GM12892 (cell line): ENCODE measurements at regions not wholly inside any gene's neighbourhood (a gene's known extent, or its start where the extent isn't known, plus 50 kb on each side); places are given as distances from the start of the nearest gene placed in this dataset.

Source experiments
- DNase-seq: peaks from one replicate; pipeline ENCODE4 v3.0.0; 2011; ENCODE audit not compliant: insufficient read length
- FAIRE-seq: peaks from 2 replicates; lab custom pipeline; 2011; peaks lifted over from hg19 to GRCh38; lab: Jason Lieb, UNC
- POLR2A ChIP-seq: IDR thresholded peaks from 2 replicates; pipeline ENCODE4 v1.6.1; 2011; ENCODE audit warnings: low read depth, low read length, control low read depth
- POLR2AphosphoS5 ChIP-seq: IDR thresholded peaks from 2 replicates; pipeline ENCODE4 v1.6.1; 2011; ENCODE audit warnings: low read depth, low read length, control low read depth
- TAF1 ChIP-seq: IDR thresholded peaks from 2 replicates; pipeline ENCODE4 v1.6.1; 2011; ENCODE audit warnings: low read depth, mild to moderate bottlenecking, control low read depth, low read length, borderline replicate concordance

- TF ChIP-seq POLR2A = no peak
- no peak for TF ChIP-seq TAF1
- TF ChIP-seq POLR2AphosphoS5 = no peak
- FAIRE-seq (no peak), DNase-seq (no peak)
These were observed 282.9 kb downstream of the RMST start for GRCh38 chr12:97745406-97746101.

GRCh38 chr12:97748298-97748697, 285.7 kb downstream of the RMST start:
- TF ChIP-seq POLR2AphosphoS5 (no peak), POLR2A (no peak), TAF1 (no peak)
- no peak for DNase-seq

DNA sequence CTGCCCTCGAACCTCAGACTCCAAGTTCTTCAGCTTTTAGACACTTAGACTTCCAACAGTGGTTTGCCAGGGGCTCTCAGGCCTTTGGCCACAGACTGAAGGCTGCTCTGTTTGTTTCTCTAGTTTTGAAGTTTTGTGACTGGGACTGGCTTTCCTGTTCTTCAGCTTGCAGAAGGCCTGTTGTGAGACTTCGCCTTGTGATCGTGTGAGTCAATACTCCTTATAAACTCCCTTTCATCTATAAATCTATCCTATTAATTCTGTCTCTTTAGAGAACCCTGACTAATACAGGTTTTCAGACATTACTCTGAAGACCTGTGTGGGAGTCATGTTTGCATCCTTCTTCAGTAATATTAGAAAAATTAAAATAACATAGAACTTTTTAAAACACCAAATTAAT, 289.1 kb downstream of the RMST start:
- DNase-seq = no peak
- TF ChIP-seq POLR2A (no peak), POLR2AphosphoS5 (no peak), TAF1 (no peak)
- no peak for FAIRE-seq

More at GRCh38 chr12:97748298-97748697, 285.7 kb downstream of the RMST start:
- peak; percentile 51 for FAIRE-seq

DNA sequence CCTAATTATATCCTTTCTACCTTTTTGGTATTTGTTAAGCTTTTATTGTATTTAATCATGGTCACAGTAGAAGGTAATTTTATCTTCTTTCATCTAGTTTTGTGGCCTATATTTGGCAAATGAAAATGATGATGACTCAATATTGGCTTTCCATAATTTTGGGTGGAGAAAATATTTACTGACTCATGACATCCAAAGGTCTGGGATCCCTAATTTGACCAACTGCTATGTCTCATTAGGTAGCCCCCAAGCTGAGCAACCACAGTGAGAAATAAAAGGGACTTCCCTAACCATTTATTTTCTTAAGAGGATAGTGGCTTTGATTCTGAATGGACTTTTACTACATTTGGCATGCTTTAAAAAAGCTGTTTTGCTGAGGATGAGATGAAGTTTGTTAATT, 289.5 kb downstream of the RMST start:
- TF ChIP-seq POLR2AphosphoS5 (no peak), POLR2A (no peak), TAF1 (no peak)
- DNase-seq (no peak), FAIRE-seq (no peak)

GRCh38 chr12:97753332-97753731, 290.7 kb downstream of the RMST start:
- DNase-seq = no peak
- peak; percentile 38 for FAIRE-seq
- TF ChIP-seq POLR2A = no peak
- no peak for TF ChIP-seq POLR2AphosphoS5
- TF ChIP-seq TAF1 = no peak

DNA sequence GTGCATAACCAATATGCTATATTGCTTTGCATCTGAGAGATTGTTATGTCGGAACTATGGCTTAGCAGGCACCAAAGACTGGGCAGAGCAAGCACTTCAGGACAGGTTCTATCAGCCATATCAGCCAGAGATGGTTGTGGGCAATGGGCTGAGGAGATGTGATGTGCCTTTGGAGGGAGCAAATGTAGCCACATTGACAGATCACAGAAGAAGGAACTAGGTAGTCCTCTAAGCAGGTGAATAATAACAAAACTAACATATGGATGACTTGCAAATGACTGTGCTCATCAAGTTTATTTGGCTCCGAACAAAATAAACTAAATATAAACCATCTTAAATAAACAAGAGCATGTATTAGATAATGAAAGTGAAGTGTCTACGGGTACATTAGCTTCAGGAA, 291.7 kb downstream of the RMST start:
- no peak for TF ChIP-seq POLR2AphosphoS5
- no peak for TF ChIP-seq POLR2A
- TF ChIP-seq TAF1 = no peak
- FAIRE-seq = peak; percentile 81
- no peak for DNase-seq

GRCh38 chr12:97756066-97756666, 293.6 kb downstream of the RMST start:
- TF ChIP-seq POLR2AphosphoS5 (no peak), TAF1 (no peak), POLR2A (no peak)
- peak; percentile 17 for FAIRE-seq
- no peak for DNase-seq

DNA sequence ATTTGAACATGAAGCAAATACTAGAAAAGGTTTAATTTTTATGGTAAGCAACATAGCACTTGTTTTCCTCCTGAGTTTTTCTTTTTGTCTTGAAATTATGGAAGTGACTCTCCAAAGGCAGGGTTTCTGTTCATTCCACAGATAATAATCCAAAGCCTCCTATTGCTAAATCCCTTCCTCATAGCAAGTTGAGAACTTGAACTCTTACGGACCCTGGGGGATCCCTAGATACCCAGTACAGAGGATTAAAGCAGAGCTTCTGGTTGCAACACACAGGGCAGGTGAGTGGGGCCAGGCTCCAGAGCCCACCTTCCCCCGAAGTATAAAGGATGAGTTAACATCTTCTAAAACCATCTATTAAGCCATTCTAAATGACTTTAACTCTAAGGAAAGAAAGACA, 294.1 kb downstream of the RMST start:
- no peak for TF ChIP-seq TAF1
- no peak for TF ChIP-seq POLR2A
- no peak for TF ChIP-seq POLR2AphosphoS5
- no peak for DNase-seq
- peak; percentile 5 for FAIRE-seq

DNA sequence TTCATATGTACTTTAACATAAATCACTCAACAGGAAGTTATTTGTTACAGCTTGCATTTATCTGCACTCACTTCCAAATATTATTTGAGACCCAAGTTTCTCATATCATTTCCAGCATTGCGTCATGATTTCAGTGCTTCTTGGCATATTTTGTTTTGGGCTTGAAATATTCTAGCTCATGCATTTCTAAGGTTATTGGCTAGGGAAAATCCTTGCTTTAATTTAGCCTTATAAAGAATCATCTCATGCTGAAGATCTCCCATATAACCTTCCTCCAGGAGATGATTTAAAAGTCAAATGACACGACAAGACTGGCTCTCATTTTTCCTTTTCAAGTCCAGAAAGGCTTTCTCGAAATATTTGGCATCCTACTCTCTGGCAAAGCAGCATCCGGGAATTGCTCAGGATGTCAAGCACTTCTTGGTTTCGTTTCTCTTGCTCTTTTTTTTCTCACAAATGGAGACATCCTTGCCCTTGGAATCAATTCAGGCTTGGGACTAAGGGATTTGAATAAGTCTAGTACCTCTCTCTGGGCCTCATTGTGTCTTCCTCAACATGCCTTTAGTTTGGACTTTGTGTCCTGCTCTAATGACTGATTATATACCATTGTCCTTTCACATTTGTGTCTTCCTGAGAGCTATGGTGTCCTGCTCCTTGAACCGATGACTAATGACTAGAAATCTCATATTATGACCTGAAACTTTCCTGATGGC, 295.0 kb downstream of the RMST start:
- DNase-seq = no peak
- TF ChIP-seq POLR2AphosphoS5 = no peak
- no peak for TF ChIP-seq POLR2A
- no peak for TF ChIP-seq TAF1
- FAIRE-seq = peak; percentile 36

GRCh38 chr12:97758194-97758501, 295.5 kb downstream of the RMST start:
- no peak for FAIRE-seq
- no peak for DNase-seq
- TF ChIP-seq POLR2AphosphoS5 (no peak), TAF1 (no peak), POLR2A (no peak)

- FAIRE-seq (no peak), DNase-seq (no peak)
- no peak for TF ChIP-seq POLR2A
- TF ChIP-seq POLR2AphosphoS5 = no peak
- no peak for TF ChIP-seq TAF1
These were observed 296.0 kb downstream of the RMST start for GRCh38 chr12:97758586-97758985.
